ENCODE measurements at regions not wholly inside any gene's neighbourhood (a gene's known extent, or its start where the extent isn't known, plus 50 kb on each side); places are given as distances from the start of the nearest gene placed in this dataset. TPM values are rescaled to one million over a fixed set of nuclear protein-coding genes. Genes with fewer than 3 reads are reported as not detected.
A peak's percentile ranks its signal among the peaks of the same experiment; 100 is the strongest.

DNA sequence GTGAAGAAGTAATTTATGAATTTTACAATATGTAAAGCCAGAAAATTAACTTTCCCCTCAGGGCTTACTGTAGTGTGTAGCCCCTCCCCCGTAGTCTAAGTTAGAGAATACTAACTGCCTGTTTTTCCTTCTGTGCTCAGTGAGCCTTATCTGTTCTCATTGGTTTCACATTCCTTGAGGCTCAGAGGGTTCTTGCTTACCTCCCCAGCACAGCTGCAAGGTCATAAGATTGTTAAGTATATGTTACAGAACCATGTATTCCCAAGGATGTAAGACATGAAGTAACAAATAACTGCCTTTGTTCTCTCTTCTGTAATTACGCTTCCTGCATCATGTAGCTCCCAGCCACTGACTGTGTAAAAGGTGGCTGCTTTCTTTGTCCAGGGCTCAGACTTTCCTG is 1351.1 kb downstream of the TMEM121 start:
- Histone ChIP-seq H3K4me1 (ENCODE audit: insufficient read depth) (no peaks in the 10 kb centered on the region), H3K9me2 (ENCODE audit: insufficient read depth) (no peaks in the 10 kb centered on the region), H3K9ac (no peak overlapping the region), H3K27me3 (replicated peaks; ENCODE audit: insufficient read depth) (no peaks in the 10 kb centered on the region), H3K27ac (no peak overlapping the region), H3K79me2 (ENCODE audit: insufficient read depth) (no peaks in the 10 kb centered on the region), H3K36me3 (ENCODE audit: low read depth) (no peaks in the 10 kb centered on the region), H3K9me3 (ENCODE audit: low read depth) (no peaks in the 10 kb centered on the region), H4K20me1 (ENCODE audit: insufficient read depth) (no peaks in the 10 kb centered on the region), H3K4me3 (no peak overlapping the region), H2AFZ (no peak overlapping the region), H3F3A (ENCODE audit: insufficient read depth) (no peaks in the 10 kb centered on the region), H3K4me2 (ENCODE audit: unreplicated experiment) (no peak overlapping the region)
- no peak for DNase-seq
- no peak for TF ChIP-seq EZH2 (IDR thresholded peaks at IDR 0.05; ENCODE audit: insufficient read depth, poor library complexity, severe bottlenecking)
- no peak for TF ChIP-seq EZH2phosphoT487 (IDR thresholded peaks at IDR 0.05; ENCODE audit: insufficient read depth, low read depth)
- WGBS, 2 experiments (ENCODE audit: low coverage in 1 of 2, low lambda C conversion rate in 2 of 2, missing lambda C conversion rate in 2 of 2), result 37 to 45% methylated on average over 2 of the region's 2 CpGs
- in situ Hi-C loops (cut with MboI), result no loop called here

DNA sequence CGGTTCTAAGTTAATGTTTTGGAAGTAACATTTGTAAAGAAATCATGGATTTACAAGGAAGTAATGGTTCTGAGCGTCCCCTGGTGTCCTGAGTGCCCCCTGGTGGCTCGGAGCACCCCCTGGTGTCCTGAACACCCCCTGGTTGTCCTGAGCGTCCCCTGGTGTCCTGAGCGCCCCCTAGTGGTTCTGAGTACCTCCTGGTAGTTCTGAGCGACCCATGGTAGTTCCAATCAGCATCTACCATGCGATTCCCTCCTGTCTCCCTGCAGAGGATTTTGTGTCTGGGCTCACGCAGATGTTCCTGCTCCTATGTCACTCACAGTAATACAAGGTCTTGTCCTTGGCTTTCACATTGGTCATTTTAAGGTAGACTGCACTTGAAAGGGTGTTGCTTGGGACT is 1352.9 kb downstream of the TMEM121 start:
- H3K9ac ChIP-seq, result no peak overlapping the region
- H3K4me1 ChIP-seq (ENCODE audit: insufficient read depth), result no peaks in the 10 kb centered on the region
- no peaks in the 10 kb centered on the region for H4K20me1 ChIP-seq (ENCODE audit: insufficient read depth)
- H3K36me3 ChIP-seq (ENCODE audit: low read depth), result no peaks in the 10 kb centered on the region
- H3K27ac ChIP-seq, result no peak overlapping the region
- H3F3A ChIP-seq (ENCODE audit: insufficient read depth), result no peaks in the 10 kb centered on the region
- H3K9me3 ChIP-seq (ENCODE audit: low read depth), result no peaks in the 10 kb centered on the region
- no peak overlapping the region for H2AFZ ChIP-seq
- H3K79me2 ChIP-seq (ENCODE audit: insufficient read depth), result no peaks in the 10 kb centered on the region
- in situ Hi-C loops (cut with MboI), result no loop called here
- peak; percentile 27 for DNase-seq
- no peak overlapping the region for H3K4me2 ChIP-seq (ENCODE audit: unreplicated experiment)
- 38% methylated on average over 8 of the region's 8 CpGs for WGBS, 2 experiments (ENCODE audit: low coverage in 1 of 2, low lambda C conversion rate in 2 of 2, missing lambda C conversion rate in 2 of 2)
- no peak for TF ChIP-seq EZH2 (IDR thresholded peaks at IDR 0.05; ENCODE audit: insufficient read depth, poor library complexity, severe bottlenecking)
- no peak for TF ChIP-seq EZH2phosphoT487 (IDR thresholded peaks at IDR 0.05; ENCODE audit: insufficient read depth, low read depth)
- no peaks in the 10 kb centered on the region for H3K9me2 ChIP-seq (ENCODE audit: insufficient read depth)
- H3K27me3 ChIP-seq (replicated peaks; ENCODE audit: insufficient read depth), result no peaks in the 10 kb centered on the region
- H3K4me3 ChIP-seq, result no peak overlapping the region

DNA sequence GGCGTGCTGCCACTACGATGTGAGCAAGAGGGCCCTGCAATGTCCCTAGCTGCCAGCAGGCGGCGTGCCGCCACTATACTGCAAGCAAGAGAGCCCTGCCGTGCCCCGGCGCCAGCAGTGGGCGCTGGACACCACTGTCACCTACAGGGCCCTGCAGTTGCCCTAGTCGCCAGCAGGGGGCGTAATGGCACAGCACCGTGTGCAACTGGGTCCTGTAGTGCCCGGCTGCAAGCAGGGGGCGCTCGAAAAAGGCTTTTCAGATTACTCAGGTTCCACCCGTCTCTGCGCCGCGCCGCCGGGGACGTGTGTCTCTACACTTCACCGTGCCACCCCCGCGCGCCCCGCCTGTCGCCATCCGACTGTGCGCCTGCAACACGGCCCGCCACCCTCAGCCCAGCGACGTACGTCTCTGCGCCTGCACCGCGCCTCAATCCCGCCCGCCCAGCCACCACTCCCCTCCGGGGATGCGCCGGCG is 1356.9 kb downstream of the TMEM121 start:
- Histone ChIP-seq H3F3A (ENCODE audit: insufficient read depth) (no peaks in the 10 kb centered on the region), H3K27me3 (replicated peaks; ENCODE audit: insufficient read depth) (no peaks in the 10 kb centered on the region), H3K4me1 (ENCODE audit: insufficient read depth) (no peaks in the 10 kb centered on the region), H3K9ac (no peak overlapping the region), H3K4me2 (ENCODE audit: unreplicated experiment) (no peak overlapping the region), H2AFZ (no peak overlapping the region), H3K27ac (no peak overlapping the region), H3K36me3 (ENCODE audit: low read depth) (no peaks in the 10 kb centered on the region), H4K20me1 (ENCODE audit: insufficient read depth) (no peaks in the 10 kb centered on the region), H3K79me2 (ENCODE audit: insufficient read depth) (no peaks in the 10 kb centered on the region), H3K9me2 (ENCODE audit: insufficient read depth) (no peaks in the 10 kb centered on the region), H3K4me3 (no peak overlapping the region), H3K9me3 (ENCODE audit: low read depth) (no peaks in the 10 kb centered on the region)
- peak; percentile 43 for DNase-seq
- in situ Hi-C loops (cut with MboI), result no loop called here
- TF ChIP-seq EZH2 (IDR thresholded peaks at IDR 0.05; ENCODE audit: insufficient read depth, poor library complexity, severe bottlenecking) (no peak), EZH2phosphoT487 (IDR thresholded peaks at IDR 0.05; ENCODE audit: insufficient read depth, low read depth) (no peak)
- WGBS, 2 experiments (ENCODE audit: low coverage in 1 of 2, low lambda C conversion rate in 2 of 2, missing lambda C conversion rate in 2 of 2), result 69 to 78% methylated on average over 20 to 38 of the region's 44 CpGs

Small RNA genes lying in the stretch of these regions (microRNA-seq; reads per million reads assigned to microRNA genes)
- gene MIR4507 (ENCODE audit: borderline number of aligned reads), result not detected
- not detected for gene MIR4537 (ENCODE audit: borderline number of aligned reads)
- gene MIR4538 (ENCODE audit: borderline number of aligned reads), result not detected
- gene MIR4539 (ENCODE audit: borderline number of aligned reads), result not detected
- gene MIR5195 (ENCODE audit: borderline number of aligned reads), result not detected
- not detected for gene MIR8071-1 (ENCODE audit: borderline number of aligned reads)
- gene MIR8071-2 (ENCODE audit: borderline number of aligned reads), result not detected

Small RNA genes lying in the stretch of these regions (small RNA-seq; reads per million reads assigned to genes)
- gene AC244452.1 (ENCODE audit: low read depth, low replicate concordance) (not detected), gene IGHD1-1 (ENCODE audit: low read depth, low replicate concordance) (not detected), gene IGHD1-14 (ENCODE audit: low read depth, low replicate concordance) (not detected), gene IGHD1-20 (ENCODE audit: low read depth, low replicate concordance) (not detected), gene IGHD1-26 (ENCODE audit: low read depth, low replicate concordance) (not detected), gene IGHD1-7 (ENCODE audit: low read depth, low replicate concordance) (not detected), gene IGHD2-15 (ENCODE audit: low read depth, low replicate concordance) (not detected), gene IGHD2-2 (ENCODE audit: low read depth, low replicate concordance) (not detected), gene IGHD2-21 (ENCODE audit: low read depth, low replicate concordance) (not detected), gene IGHD2-8 (ENCODE audit: low read depth, low replicate concordance) (not detected), gene IGHD3-10 (ENCODE audit: low read depth, low replicate concordance) (not detected), gene IGHD3-16 (ENCODE audit: low read depth, low replicate concordance) (not detected), gene IGHD3-22 (ENCODE audit: low read depth, low replicate concordance) (not detected), gene IGHD3-3 (ENCODE audit: low read depth, low replicate concordance) (not detected), gene IGHD3-9 (ENCODE audit: low read depth, low replicate concordance) (not detected), gene IGHD4-11 (ENCODE audit: low read depth, low replicate concordance) (not detected), gene IGHD4-17 (ENCODE audit: low read depth, low replicate concordance) (not detected), gene IGHD4-23 (ENCODE audit: low read depth, low replicate concordance) (not detected), gene IGHD4-4 (ENCODE audit: low read depth, low replicate concordance) (not detected), gene IGHD5-12 (ENCODE audit: low read depth, low replicate concordance) (not detected), gene IGHD5-18 (ENCODE audit: low read depth, low replicate concordance) (not detected), gene IGHD5-24 (ENCODE audit: low read depth, low replicate concordance) (not detected), gene IGHD5-5 (ENCODE audit: low read depth, low replicate concordance) (not detected), gene IGHD6-13 (ENCODE audit: low read depth, low replicate concordance) (not detected), gene IGHD6-19 (ENCODE audit: low read depth, low replicate concordance) (not detected), gene IGHD6-25 (ENCODE audit: low read depth, low replicate concordance) (not detected), gene IGHD6-6 (ENCODE audit: low read depth, low replicate concordance) (not detected), gene IGHD7-27 (ENCODE audit: low read depth, low replicate concordance) (not detected), gene IGHJ1 (ENCODE audit: low read depth, low replicate concordance) (not detected), gene IGHJ1P (ENCODE audit: low read depth, low replicate concordance) (not detected), gene IGHJ2 (ENCODE audit: low read depth, low replicate concordance) (not detected), gene IGHJ2P (ENCODE audit: low read depth, low replicate concordance) (not detected), gene IGHJ3 (ENCODE audit: low read depth, low replicate concordance) (not detected), gene IGHJ3P (ENCODE audit: low read depth, low replicate concordance) (not detected), gene IGHJ4 (ENCODE audit: low read depth, low replicate concordance) (not detected), gene IGHJ5 (ENCODE audit: low read depth, low replicate concordance) (not detected), gene IGHJ6 (ENCODE audit: low read depth, low replicate concordance) (not detected), gene IGHV1-12 (ENCODE audit: low read depth, low replicate concordance) (not detected), gene IGHV1-14 (ENCODE audit: low read depth, low replicate concordance) (not detected), gene IGHV3-19 (ENCODE audit: low read depth, low replicate concordance) (not detected), gene IGHV3-57 (ENCODE audit: low read depth, low replicate concordance) (not detected), gene IGHV3-76 (ENCODE audit: low read depth, low replicate concordance) (not detected), gene IGHV5-78 (ENCODE audit: low read depth, low replicate concordance) (not detected), gene IGHV7-40 (ENCODE audit: low read depth, low replicate concordance) (not detected), gene IGHVII-1-1 (ENCODE audit: low read depth, low replicate concordance) (not detected), gene IGHVII-15-1 (ENCODE audit: low read depth, low replicate concordance) (not detected), gene IGHVII-22-1 (ENCODE audit: low read depth, low replicate concordance) (not detected), gene IGHVII-28-1 (ENCODE audit: low read depth, low replicate concordance) (not detected), gene IGHVII-33-1 (ENCODE audit: low read depth, low replicate concordance) (not detected), gene IGHVII-40-1 (ENCODE audit: low read depth, low replicate concordance) (not detected), gene IGHVII-44-2 (ENCODE audit: low read depth, low replicate concordance) (not detected), gene IGHVII-46-1 (ENCODE audit: low read depth, low replicate concordance) (not detected), gene IGHVII-49-1 (ENCODE audit: low read depth, low replicate concordance) (not detected), gene IGHVII-51-2 (ENCODE audit: low read depth, low replicate concordance) (not detected), gene IGHVII-53-1 (ENCODE audit: low read depth, low replicate concordance) (not detected), gene IGHVII-60-1 (ENCODE audit: low read depth, low replicate concordance) (not detected), gene IGHVII-62-1 (ENCODE audit: low read depth, low replicate concordance) (not detected), gene IGHVII-67-1 (ENCODE audit: low read depth, low replicate concordance) (not detected), gene IGHVII-74-1 (ENCODE audit: low read depth, low replicate concordance) (not detected), gene IGHVII-78-1 (ENCODE audit: low read depth, low replicate concordance) (not detected), gene IGHVIII-11-1 (ENCODE audit: low read depth, low replicate concordance) (not detected), gene IGHVIII-13-1 (ENCODE audit: low read depth, low replicate concordance) (not detected), gene IGHVIII-2-1 (ENCODE audit: low read depth, low replicate concordance) (not detected), gene IGHVIII-22-2 (ENCODE audit: low read depth, low replicate concordance) (not detected), gene IGHVIII-25-1 (ENCODE audit: low read depth, low replicate concordance) (not detected), gene IGHVIII-26-1 (ENCODE audit: low read depth, low replicate concordance) (not detected), gene IGHVIII-38-1 (ENCODE audit: low read depth, low replicate concordance) (not detected), gene IGHVIII-5-1 (ENCODE audit: low read depth, low replicate concordance) (not detected), gene IGHVIII-5-2 (ENCODE audit: low read depth, low replicate concordance) (not detected), gene IGHVIII-67-2 (ENCODE audit: low read depth, low replicate concordance) (not detected), gene IGHVIII-67-3 (ENCODE audit: low read depth, low replicate concordance) (not detected), gene IGHVIII-67-4 (ENCODE audit: low read depth, low replicate concordance) (not detected), gene IGHVIII-76-1 (ENCODE audit: low read depth, low replicate concordance) (not detected), gene IGHVIII-82 (ENCODE audit: low read depth, low replicate concordance) (not detected), gene MIR4507 (ENCODE audit: low read depth, low replicate concordance) (not detected), gene MIR4537 (ENCODE audit: low read depth, low replicate concordance) (not detected), gene MIR4538 (ENCODE audit: low read depth, low replicate concordance) (not detected), gene MIR4539 (ENCODE audit: low read depth, low replicate concordance) (not detected), gene MIR5195 (ENCODE audit: low read depth, low replicate concordance) (not detected), gene MIR8071-1 (ENCODE audit: low read depth, low replicate concordance) (not detected), gene MIR8071-2 (ENCODE audit: low read depth, low replicate concordance) (not detected), gene RNA5SP389 (ENCODE audit: low read depth, low replicate concordance) (not detected)
